Panc1 (cell line): ENCODE measurements at regions not wholly inside any gene's neighbourhood (a gene's known extent, or its start where the extent isn't known, plus 50 kb on each side); places are given as distances from the start of the nearest gene placed in this dataset.

ENCODE experiments used
- POLR2AphosphoS5 ChIP-seq: IDR thresholded peaks from 2 replicates; pipeline ENCODE4 v1.6.1; 2012; ENCODE audit warnings: mild to moderate bottlenecking, low read depth, low read length, moderate library complexity
- SIN3A ChIP-seq: IDR thresholded peaks from 2 replicates; pipeline ENCODE4 v1.6.1; 2012; ENCODE audit warnings: low read depth, mild to moderate bottlenecking, low read length, moderate library complexity, borderline replicate concordance; ENCODE audit not compliant: insufficient read depth
- TCF7L2 ChIP-seq: IDR thresholded peaks from 2 replicates; pipeline ENCODE4 v1.6.1; 2011; ENCODE audit warnings: mild to moderate bottlenecking, low read depth, low read length, inconsistent platforms
- TF ChIP-seq, protein P1 (sequence below): fragments of 450-650 bp; IDR thresholded peaks from 2 replicates; pipeline ENCODE4 v1.5.1; 2017; ENCODE audit warnings: mild to moderate bottlenecking
- TF ChIP-seq, protein P2 (sequence below), 2 experiments: IDR thresholded peaks; 2 replicates each; pipeline ENCODE4 v1.6.1; 2011 to 2012; ENCODE audit warnings: low read depth in 2 of 2, control low read depth in 1 of 2, low read length in 1 of 2, mild to moderate bottlenecking in 1 of 2, moderate library complexity in 1 of 2; ENCODE audit not compliant: insufficient read depth in 1 of 2

DNA sequence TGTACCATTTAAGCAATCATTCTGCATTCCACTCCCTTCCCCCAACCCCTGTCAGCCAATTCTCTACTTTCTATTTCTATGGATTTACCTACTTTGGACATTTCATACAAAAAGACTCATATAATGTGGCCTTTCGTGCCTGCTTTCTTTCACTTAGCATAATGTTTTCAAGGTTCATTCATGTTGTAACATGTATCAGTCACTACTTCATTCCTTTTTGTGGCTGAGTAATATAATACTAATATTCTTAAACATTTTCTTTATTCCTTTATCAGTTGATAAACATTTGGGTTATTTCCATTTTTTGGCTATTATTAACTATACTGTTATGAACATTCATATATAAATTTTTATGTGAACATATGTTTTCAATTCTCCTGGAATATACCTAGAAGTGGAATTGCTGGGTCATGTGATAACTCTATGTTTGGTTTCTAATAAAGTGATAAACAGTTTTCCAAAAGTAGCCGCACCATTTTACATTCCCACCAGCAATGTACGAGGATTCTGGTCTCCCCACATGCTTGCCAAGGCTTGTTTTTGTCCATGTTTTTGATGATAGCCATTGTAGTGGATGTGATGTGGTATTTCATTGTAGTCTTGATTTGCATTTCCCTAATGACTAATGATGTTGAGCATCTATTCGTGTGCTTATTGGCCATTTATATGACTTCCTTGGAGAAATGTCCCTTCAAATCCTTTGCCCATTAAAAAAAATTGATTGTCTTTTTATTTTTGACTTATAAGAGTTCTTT lies 61.9 kb upstream of the GNG12 start:
- TF ChIP-seq POLR2AphosphoS5 (no peak), TCF7L2 (no peak), SIN3A (no peak)
- TF ChIP-seq, protein P1, sequence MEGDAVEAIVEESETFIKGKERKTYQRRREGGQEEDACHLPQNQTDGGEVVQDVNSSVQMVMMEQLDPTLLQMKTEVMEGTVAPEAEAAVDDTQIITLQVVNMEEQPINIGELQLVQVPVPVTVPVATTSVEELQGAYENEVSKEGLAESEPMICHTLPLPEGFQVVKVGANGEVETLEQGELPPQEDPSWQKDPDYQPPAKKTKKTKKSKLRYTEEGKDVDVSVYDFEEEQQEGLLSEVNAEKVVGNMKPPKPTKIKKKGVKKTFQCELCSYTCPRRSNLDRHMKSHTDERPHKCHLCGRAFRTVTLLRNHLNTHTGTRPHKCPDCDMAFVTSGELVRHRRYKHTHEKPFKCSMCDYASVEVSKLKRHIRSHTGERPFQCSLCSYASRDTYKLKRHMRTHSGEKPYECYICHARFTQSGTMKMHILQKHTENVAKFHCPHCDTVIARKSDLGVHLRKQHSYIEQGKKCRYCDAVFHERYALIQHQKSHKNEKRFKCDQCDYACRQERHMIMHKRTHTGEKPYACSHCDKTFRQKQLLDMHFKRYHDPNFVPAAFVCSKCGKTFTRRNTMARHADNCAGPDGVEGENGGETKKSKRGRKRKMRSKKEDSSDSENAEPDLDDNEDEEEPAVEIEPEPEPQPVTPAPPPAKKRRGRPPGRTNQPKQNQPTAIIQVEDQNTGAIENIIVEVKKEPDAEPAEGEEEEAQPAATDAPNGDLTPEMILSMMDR = no peak
- TF ChIP-seq, protein P2, sequence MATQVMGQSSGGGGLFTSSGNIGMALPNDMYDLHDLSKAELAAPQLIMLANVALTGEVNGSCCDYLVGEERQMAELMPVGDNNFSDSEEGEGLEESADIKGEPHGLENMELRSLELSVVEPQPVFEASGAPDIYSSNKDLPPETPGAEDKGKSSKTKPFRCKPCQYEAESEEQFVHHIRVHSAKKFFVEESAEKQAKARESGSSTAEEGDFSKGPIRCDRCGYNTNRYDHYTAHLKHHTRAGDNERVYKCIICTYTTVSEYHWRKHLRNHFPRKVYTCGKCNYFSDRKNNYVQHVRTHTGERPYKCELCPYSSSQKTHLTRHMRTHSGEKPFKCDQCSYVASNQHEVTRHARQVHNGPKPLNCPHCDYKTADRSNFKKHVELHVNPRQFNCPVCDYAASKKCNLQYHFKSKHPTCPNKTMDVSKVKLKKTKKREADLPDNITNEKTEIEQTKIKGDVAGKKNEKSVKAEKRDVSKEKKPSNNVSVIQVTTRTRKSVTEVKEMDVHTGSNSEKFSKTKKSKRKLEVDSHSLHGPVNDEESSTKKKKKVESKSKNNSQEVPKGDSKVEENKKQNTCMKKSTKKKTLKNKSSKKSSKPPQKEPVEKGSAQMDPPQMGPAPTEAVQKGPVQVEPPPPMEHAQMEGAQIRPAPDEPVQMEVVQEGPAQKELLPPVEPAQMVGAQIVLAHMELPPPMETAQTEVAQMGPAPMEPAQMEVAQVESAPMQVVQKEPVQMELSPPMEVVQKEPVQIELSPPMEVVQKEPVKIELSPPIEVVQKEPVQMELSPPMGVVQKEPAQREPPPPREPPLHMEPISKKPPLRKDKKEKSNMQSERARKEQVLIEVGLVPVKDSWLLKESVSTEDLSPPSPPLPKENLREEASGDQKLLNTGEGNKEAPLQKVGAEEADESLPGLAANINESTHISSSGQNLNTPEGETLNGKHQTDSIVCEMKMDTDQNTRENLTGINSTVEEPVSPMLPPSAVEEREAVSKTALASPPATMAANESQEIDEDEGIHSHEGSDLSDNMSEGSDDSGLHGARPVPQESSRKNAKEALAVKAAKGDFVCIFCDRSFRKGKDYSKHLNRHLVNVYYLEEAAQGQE (IDR thresholded peaks at IDR 0.05; ENCODE audit: insufficient read depth in 1 of 2, low read depth in 2 of 2, low read length in 1 of 2) = no peak
